ENCODE measurements at regions not wholly inside any gene's neighbourhood (a gene's known extent, or its start where the extent isn't known, plus 50 kb on each side); places are given as distances from the start of the nearest gene placed in this dataset.

DNA sequence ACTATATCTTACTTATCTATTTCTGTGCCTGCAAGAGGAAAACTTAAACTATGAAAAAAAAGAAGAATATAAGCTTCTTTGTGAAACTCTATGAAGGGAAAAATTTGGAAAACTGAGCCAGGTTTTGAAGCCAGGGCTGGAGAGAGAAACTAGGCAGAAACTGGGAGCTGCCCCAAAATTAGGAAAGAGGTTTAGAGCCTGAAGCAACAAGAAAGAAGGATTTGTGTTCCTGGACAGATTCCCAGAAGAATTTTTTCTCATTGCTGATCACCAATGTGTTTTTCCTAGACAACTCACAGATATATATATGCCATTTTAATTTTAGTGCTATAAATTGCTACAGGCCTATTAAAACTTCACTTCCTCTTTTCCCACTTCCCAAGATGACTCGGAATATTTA lies 245.0 kb upstream of the GEMIN8 start:
- DNase-seq (ENCODE audit: low spot score) = no peak
- Histone ChIP-seq H3K4me3 (no peak overlapping the region), H3K27ac (no peak overlapping the region), H3K27me3 (replicated peaks; ENCODE audit: insufficient read depth) (no peaks in the 10 kb centered on the region), H3K36me3 (no peaks in the 10 kb centered on the region), H3K4me1 (ENCODE audit: control insufficient read depth in 1 of 2, low read depth in 2 of 2) (no peaks in the 10 kb centered on the region), H3K9me3 (no peaks in the 10 kb centered on the region)
- TF ChIP-seq, protein P1, sequence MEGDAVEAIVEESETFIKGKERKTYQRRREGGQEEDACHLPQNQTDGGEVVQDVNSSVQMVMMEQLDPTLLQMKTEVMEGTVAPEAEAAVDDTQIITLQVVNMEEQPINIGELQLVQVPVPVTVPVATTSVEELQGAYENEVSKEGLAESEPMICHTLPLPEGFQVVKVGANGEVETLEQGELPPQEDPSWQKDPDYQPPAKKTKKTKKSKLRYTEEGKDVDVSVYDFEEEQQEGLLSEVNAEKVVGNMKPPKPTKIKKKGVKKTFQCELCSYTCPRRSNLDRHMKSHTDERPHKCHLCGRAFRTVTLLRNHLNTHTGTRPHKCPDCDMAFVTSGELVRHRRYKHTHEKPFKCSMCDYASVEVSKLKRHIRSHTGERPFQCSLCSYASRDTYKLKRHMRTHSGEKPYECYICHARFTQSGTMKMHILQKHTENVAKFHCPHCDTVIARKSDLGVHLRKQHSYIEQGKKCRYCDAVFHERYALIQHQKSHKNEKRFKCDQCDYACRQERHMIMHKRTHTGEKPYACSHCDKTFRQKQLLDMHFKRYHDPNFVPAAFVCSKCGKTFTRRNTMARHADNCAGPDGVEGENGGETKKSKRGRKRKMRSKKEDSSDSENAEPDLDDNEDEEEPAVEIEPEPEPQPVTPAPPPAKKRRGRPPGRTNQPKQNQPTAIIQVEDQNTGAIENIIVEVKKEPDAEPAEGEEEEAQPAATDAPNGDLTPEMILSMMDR (IDR thresholded peaks at IDR 0.05) = no peak
- no peak for ATAC-seq (ENCODE audit: insufficient number of reproducible peaks, low FRiP score, low read depth)

DNA sequence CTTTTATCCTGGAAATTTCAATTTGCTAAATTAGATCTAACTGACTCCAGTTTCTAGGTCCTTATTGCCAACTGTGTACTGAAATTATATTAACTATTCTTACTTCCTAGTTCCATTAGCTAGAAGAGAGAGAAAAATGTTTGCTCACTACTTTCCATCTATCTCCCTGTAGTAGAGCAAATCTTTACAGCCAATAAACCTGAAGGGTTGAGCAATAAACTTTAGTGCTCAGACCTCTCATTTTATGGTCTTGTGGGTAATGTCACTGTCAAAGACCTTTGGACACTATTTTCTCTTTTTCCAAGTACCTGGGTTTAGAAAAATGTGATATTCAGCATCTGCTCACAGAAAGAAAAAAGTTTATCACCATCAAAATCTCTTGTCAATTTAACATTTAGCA lies 237.5 kb upstream of the GEMIN8 start:
- Histone ChIP-seq H3K36me3 (no peaks in the 10 kb centered on the region), H3K9me3 (no peaks in the 10 kb centered on the region), H3K27ac (no peak overlapping the region), H3K27me3 (replicated peaks; ENCODE audit: insufficient read depth) (no peaks in the 10 kb centered on the region), H3K4me3 (no peak overlapping the region), H3K4me1 (ENCODE audit: control insufficient read depth in 1 of 2, low read depth in 2 of 2) (no peaks in the 10 kb centered on the region)
- DNase-seq (ENCODE audit: low spot score) (no peak), ATAC-seq (ENCODE audit: insufficient number of reproducible peaks, low FRiP score, low read depth) (no peak)
- TF ChIP-seq, protein P1 (IDR thresholded peaks at IDR 0.05) = no peak

DNA sequence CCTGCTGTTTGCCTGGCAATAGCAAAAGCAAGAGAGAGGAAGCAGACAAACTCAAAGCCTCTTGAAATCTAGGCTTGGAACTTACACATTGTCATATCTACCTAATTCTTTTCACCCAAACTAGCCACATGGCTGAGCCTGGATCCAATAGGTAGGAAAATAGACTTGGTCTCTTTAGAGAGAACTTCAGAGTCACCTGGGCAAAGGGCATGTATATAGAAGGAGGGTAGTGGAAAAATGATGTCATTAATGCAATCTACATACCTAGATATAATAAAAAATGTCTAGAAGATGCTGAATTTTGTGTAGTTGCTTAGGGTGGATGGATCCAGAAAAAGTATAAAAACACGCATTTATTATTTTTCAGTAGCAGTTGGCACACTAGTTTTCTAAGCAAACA lies 237.0 kb upstream of the GEMIN8 start:
- no peak for ATAC-seq (ENCODE audit: insufficient number of reproducible peaks, low FRiP score, low read depth)
- Histone ChIP-seq H3K27me3 (replicated peaks; ENCODE audit: insufficient read depth) (no peaks in the 10 kb centered on the region), H3K4me1 (ENCODE audit: control insufficient read depth in 1 of 2, low read depth in 2 of 2) (no peaks in the 10 kb centered on the region), H3K36me3 (no peaks in the 10 kb centered on the region), H3K4me3 (no peak overlapping the region), H3K9me3 (no peaks in the 10 kb centered on the region), H3K27ac (no peak overlapping the region)
- TF ChIP-seq, protein P1 (IDR thresholded peaks at IDR 0.05) = no peak
- DNase-seq (ENCODE audit: low spot score) = no peak

DNA sequence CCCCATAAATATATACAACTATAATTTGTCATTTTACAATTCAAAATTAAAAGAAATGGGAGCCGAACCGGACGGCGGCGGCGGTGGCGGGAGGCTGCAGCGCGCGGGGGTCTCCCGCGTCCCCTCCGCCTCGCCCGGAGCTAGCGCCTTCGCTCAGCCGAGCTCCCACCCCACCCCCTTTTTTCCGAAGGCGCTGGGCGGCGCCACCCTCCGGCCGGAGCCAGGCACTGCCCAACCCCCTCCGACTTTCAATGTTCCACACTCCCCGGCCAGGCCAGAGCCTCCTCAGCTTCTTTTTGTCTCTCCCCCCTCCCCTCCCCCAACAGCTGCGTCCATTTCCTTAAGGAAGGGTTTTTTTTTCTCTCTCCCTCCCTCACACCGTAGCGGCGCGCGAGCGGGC lies 214.1 kb upstream of the GEMIN8 start:
- no peaks in the 10 kb centered on the region for H3K4me1 ChIP-seq (ENCODE audit: control insufficient read depth in 1 of 2, low read depth in 2 of 2)
- H3K36me3 ChIP-seq = no peaks in the 10 kb centered on the region
- DNase-seq (ENCODE audit: low spot score) (no peak), ATAC-seq (ENCODE audit: insufficient number of reproducible peaks, low FRiP score, low read depth) (no peak)
- H3K4me3 ChIP-seq = no peak overlapping the region
- TF ChIP-seq, protein P1 (IDR thresholded peaks at IDR 0.05) = no peak
- no peaks in the 10 kb centered on the region for H3K9me3 ChIP-seq
- H3K27ac ChIP-seq = no peak overlapping the region
- H3K27me3 ChIP-seq (replicated peaks; ENCODE audit: insufficient read depth) = no peaks in the 10 kb centered on the region

DNA sequence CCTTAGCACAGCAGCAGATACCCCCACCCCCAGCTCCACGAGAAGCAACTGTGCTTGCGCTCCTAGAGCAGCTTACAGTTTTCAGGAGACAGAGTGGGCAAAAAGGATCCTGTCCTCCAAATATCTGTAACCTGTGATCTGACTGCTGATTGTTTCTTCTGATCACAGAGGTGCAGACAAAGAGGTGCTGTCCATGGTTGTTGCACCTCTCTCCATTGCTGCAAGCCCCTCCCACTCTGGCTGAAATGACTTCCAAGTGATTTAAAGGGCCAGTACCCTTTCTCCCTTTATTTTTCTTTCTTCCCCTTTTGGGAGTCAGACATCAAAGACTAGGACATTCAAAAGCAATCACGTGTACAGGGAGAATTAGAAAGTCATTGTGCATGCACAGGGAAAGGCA lies 205.3 kb upstream of the GEMIN8 start:
- Histone ChIP-seq H3K36me3 (no peaks in the 10 kb centered on the region), H3K27ac (no peak overlapping the region), H3K4me1 (ENCODE audit: control insufficient read depth in 1 of 2, low read depth in 2 of 2) (no peaks in the 10 kb centered on the region), H3K4me3 (no peak overlapping the region), H3K9me3 (no peaks in the 10 kb centered on the region), H3K27me3 (replicated peaks; ENCODE audit: insufficient read depth) (no peaks in the 10 kb centered on the region)
- ATAC-seq (ENCODE audit: insufficient number of reproducible peaks, low FRiP score, low read depth) = no peak
- TF ChIP-seq, protein P1 (IDR thresholded peaks at IDR 0.05) = no peak
- DNase-seq (ENCODE audit: low spot score) = no peak

Data from thoracic aorta (tissue), 2 donors.